Aorta (tissue), 5 donors: ENCODE measurements at regions not wholly inside any gene's neighbourhood (a gene's known extent, or its start where the extent isn't known, plus 50 kb on each side); places are given as distances from the start of the nearest gene placed in this dataset.
"Not testable (repeated sequence)": the region's sequence is repeated elsewhere in the genome, so short reads cannot be mapped to it uniquely, and the experiment has no call there.

Source experiments
- ATAC-seq: fragments of 200-7000 bp; cut with Tn5 transposase; one replicate; pipeline ENCODE4 v1.9.1; 2022; ENCODE audit warnings: moderate library complexity; ENCODE audit not compliant: low FRiP score
- DNase-seq, 2 donors: peaks; one replicate each; pipeline ENCODE4 v3.0.0-alpha.2; 2020
- H3K27ac ChIP-seq, 2 donors: one replicate each; pipeline ENCODE4 v1.5.1; 2013; ENCODE audit warnings: low read length in 2 of 2, mild to moderate bottlenecking in 2 of 2, moderate library complexity in 2 of 2, control low read depth in 1 of 2, inconsistent platforms in 1 of 2, low read depth in 1 of 2
- H3K27me3 ChIP-seq, 2 donors: one replicate each; pipeline ENCODE4 v1.6.1; 2013; ENCODE audit warnings: control low read depth in 1 of 2, low read length in 1 of 2, mild to moderate bottlenecking in 1 of 2, moderate library complexity in 1 of 2; ENCODE audit not compliant: insufficient read depth in 2 of 2, control insufficient read depth in 1 of 2
- H3K36me3 ChIP-seq, 2 donors: one replicate each; pipeline ENCODE4 v1.6.1; 2013; ENCODE audit warnings: control low read depth in 1 of 2, low read length in 1 of 2, mild to moderate bottlenecking in 1 of 2; ENCODE audit not compliant: insufficient read depth in 2 of 2, control insufficient read depth in 1 of 2
- H3K4me1 ChIP-seq, 2 donors: one replicate each; pipeline ENCODE4 v1.6.1; 2013; ENCODE audit warnings: low read length in 2 of 2, control low read depth in 1 of 2, mild to moderate bottlenecking in 1 of 2, moderate library complexity in 1 of 2; ENCODE audit not compliant: insufficient read depth in 2 of 2, control insufficient read depth in 1 of 2
- H3K4me3 ChIP-seq, 2 donors: one replicate each; pipeline ENCODE4 v1.5.1; 2013; ENCODE audit warnings: low read length in 2 of 2, control low read depth in 1 of 2, mild to moderate bottlenecking in 1 of 2
- H3K9me3 ChIP-seq: one replicate; pipeline ENCODE4 v1.6.1; 2013; ENCODE audit warnings: mild to moderate bottlenecking, low read length; ENCODE audit not compliant: control insufficient read depth
- WGBS, 2 donors: extraction: QIAGEN DNeasy Blood & Tissue Kit; methylation state at CpG; one replicate each; pipeline ENCODE4 v1.1.7; 2013; 5-methylcytosine and 5-hydroxymethylcytosine counted together
- intact Hi-C, 2 donors: fragments of 100-400 bp; cut with DNase I; formaldehyde crosslinking; loops; one replicate each; pipeline versions ENCODE4 v1.14.2 to v1.15.0; 2022
- donor health status: healthy with polysubstance abuse.
- donor health status: Bipolar disorder and iron deficiency.
- donor health status: DM: no; HTN: no; CAD: no.
- donor health status: DM: no; HTN: no; CAD: no.
- donor health status: DM: yes; HTN: yes; CAD: no.

DNA sequence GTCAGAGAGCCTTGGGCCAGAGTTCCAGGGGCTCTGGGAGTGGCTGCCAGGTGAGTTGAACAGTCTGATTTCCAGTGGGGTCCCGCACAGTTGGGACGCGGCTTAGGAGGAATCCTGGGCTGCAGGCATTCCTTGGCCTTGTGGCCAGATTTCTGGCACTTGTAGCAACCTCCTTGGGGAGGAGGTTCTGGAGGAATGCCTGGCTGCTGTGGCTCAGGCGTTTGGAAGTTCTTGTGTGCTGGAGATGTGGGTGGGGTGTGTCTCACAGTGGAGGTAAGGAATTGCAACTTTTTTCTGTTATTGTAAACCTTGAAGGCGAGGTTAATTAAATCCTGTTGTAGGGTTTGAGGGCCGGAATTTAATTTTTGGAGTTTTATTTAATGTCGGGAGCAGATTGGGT lies 780.2 kb downstream of the ZNF385D start:
- ATAC-seq, H3K4me1 ChIP-seq, DNase-seq, H3K9me3 ChIP-seq, H3K27ac ChIP-seq, H3K27me3 ChIP-seq, intact Hi-C loops, H3K4me3 ChIP-seq, H3K36me3 ChIP-seq: not testable (repeated sequence)
- WGBS, 2 donors: 76 to 90% methylated on average over 7 of the region's 7 CpGs

DNA sequence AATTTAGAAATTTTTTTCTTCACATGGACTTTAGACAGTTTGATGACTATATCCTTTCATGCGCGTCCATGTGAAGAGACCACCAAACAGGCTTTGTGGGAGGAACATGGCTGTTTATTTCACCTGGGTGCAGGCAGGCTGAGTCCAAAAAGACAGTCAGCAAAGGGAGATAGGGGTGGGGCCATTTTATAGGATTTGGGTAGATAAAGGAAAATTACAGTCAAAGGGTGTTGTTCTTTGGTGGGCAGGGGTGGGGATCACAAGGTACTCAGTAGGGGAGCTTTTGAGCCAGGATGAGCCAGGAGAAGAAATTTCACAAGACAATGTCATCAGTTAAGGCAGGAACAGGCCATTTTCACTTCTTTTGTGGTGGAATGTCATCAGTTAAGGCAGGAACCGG lies 781.5 kb upstream of the SGO1 start:
- intact Hi-C loops, H3K4me1 ChIP-seq, H3K27me3 ChIP-seq, H3K27ac ChIP-seq, ATAC-seq, H3K36me3 ChIP-seq, H3K9me3 ChIP-seq, DNase-seq, H3K4me3 ChIP-seq: not testable (repeated sequence)
- 96 to 97% methylated on average over 2 of the region's 3 CpGs for WGBS, 2 donors

DNA sequence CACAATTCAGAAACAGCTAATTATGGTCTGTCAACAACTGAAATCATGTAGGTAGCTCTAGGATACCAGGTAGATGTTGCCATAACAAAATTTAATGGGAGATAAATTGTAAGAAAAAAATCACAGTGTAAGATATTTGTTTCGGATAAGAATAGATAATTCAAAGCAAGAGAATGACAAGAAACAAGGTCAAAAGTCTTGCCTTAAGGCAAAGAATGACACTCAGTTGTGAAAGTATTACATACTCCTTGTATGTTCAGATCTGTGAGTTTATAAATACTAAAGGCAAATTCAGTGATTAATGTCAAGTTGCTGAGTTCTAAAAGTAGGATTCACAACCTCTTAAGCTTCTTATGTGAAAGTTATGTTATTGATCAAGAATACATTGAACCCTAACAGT lies 772.2 kb upstream of the SGO1 start:
- 83 to 87% methylated on average over 1 of the region's 1 CpG for WGBS, 2 donors
- Histone ChIP-seq H3K36me3 (no peaks in the 10 kb centered on the region), H3K27me3 (no peaks in the 10 kb centered on the region), H3K4me3 (no peak overlapping the region), H3K4me1 (no peaks in the 10 kb centered on the region), H3K9me3 (no peaks in the 10 kb centered on the region), H3K27ac (no peak overlapping the region)
- DNase-seq: no peak
- intact Hi-C loops: no loop called here
- no peak for ATAC-seq

DNA sequence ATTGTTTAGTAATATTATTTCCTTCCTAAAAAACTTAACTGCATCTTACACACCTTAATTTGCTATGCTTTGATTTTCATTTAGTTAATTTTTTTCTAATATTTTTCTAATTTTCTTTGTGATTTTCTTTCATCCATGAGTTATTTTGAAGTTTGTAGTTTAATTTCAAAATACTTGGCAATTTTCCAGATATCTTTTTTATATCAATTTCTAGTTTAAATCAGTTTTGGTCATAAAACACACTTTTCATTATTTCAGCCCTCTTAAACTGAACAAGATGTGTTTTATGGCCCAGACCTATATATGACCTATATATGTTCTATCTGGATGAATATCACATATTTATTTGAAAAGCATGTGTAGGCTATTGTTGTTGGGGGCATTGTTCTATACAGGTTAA lies 759.9 kb upstream of the SGO1 start:
- Histone ChIP-seq H3K27ac (no peak overlapping the region), H3K4me1 (no peaks in the 10 kb centered on the region), H3K4me3 (no peak overlapping the region), H3K27me3 (no peaks in the 10 kb centered on the region), H3K9me3 (no peaks in the 10 kb centered on the region), H3K36me3 (no peaks in the 10 kb centered on the region)
- no peak for ATAC-seq
- intact Hi-C loops: no loop called here
- no peak for DNase-seq

DNA sequence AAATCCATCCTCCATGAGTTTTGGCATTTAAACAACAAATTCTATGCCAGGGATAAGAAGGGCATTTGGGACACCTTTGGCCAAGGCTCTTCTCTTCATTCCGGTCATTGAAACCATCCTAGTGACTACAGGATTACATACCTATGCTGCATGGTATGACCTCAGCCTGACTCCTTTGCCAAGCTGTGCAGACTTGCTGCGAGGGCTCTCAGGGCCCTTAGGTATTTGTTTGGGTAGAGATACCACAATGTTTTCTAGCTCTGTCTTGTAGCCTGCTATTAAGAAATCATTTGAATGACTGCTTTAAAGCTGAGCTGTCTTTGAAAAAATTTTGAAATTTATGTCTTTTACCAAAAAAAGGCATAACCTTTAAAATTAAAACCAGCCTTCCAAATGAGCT lies 749.8 kb upstream of the SGO1 start:
- peaks cover 0 to 1% of the 10 kb centered on the region in 2 donors for H3K4me1 ChIP-seq
- no peak overlapping the region for H3K4me3 ChIP-seq
- H3K36me3 ChIP-seq: no peaks in the 10 kb centered on the region
- ATAC-seq (no peak), DNase-seq (no peak)
- 22 to 24% methylated on average over 2 of the region's 2 CpGs for WGBS, 2 donors
- no peaks in the 10 kb centered on the region for H3K27me3 ChIP-seq
- intact Hi-C loops: no loop called here
- H3K27ac ChIP-seq: no peak overlapping the region
- peaks cover 6% of the 10 kb centered on the region for H3K9me3 ChIP-seq

DNA sequence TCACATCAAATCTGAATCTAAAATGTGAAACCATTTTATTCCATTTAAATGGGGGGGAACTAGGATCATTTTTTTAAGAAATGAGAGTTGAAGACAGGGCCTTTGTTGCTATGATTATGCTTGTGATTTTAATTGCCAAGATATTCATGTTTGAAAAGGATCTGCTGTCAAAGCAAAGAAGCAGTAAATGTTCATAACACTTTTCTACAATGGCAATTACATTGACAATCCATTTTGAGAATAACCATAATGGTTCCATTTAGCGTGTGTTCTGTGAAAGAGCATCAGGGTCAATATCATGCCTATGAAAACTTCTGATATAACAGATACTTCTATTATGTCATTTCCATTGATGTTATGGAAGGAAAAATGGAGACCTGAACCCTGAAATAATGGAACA lies 745.8 kb upstream of the SGO1 start:
- Histone ChIP-seq H3K27ac (no peak overlapping the region), H3K27me3 (no peaks in the 10 kb centered on the region), H3K4me3 (no peak overlapping the region), H3K36me3 (no peaks in the 10 kb centered on the region), H3K9me3 (peaks cover 6% of the 10 kb centered on the region), H3K4me1 (peaks cover 0 to 1% of the 10 kb centered on the region in 2 donors)
- 99 to 100% methylated on average over 1 of the region's 1 CpG for WGBS, 2 donors
- intact Hi-C loops: no loop called here
- ATAC-seq: no peak
- DNase-seq: no peak

DNA sequence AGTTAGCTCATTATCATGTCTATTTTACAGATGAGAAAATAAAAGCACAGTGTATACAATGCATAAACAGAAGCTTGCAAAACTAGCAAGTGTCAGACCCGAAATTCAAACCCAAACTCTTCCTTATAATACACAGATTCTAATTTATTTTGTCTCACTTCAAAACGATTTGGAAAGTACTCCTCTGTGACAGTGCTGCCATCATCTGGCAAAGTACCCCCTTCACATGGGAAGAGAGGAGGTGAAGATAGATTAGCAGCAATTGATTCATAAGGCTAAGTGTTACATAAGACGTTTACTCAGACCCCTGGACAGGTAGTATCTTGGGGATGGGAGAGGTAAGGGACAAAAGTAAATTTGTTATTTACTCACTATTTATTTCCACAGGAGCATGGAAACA lies 744.0 kb upstream of the SGO1 start:
- intact Hi-C loops: no loop called here
- 20 to 26% methylated on average over 3 of the region's 3 CpGs for WGBS, 2 donors

DNA sequence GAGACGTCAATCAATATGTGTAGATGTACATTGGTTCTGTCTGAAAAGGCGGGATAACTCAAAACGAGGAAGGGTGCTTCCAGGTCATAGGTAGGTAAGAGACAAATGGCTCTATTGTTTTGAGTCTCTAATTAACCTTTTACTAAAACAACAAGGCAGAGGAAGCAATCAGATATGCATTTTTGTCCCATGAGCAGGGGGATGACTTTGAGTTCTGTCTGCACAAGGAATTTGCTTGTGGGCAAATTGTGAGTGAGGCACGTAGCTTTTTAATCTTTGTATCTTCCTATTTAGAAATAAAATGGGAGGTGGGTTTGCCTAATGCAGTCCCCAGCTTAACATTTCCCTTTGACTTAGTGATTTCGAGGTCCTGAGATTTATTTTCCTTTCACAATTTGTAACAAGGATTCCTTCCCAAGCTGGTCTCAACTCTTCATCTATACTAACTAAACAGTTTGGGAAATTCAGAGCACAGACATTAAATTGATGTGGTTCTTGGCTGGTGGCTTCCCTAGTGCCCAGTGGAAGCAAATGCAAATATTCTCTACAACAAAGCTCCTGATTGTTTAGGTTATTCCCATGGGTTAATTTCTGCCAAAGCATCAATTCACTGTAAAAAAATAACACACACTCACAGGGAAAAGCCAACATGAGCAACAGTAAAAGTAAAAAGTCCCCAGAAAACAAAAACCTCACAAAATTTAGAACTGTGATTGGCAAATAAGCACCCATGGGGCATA lies 738.8 kb upstream of the SGO1 start:
- no peak for ATAC-seq
- 43 to 68% methylated on average over 5 of the region's 5 CpGs for WGBS, 2 donors
- no peaks in the 10 kb centered on the region for H3K4me1 ChIP-seq

More for the DNA sequence above, 744.0 kb upstream of the SGO1 start:
- Histone ChIP-seq H3K27me3 (no peaks in the 10 kb centered on the region), H3K27ac (no peak overlapping the region), H3K4me1 (peaks cover 0 to 1% of the 10 kb centered on the region in 2 donors), H3K4me3 (no peak overlapping the region), H3K36me3 (no peaks in the 10 kb centered on the region), H3K9me3 (peaks cover 4% of the 10 kb centered on the region)
- ATAC-seq: no peak
- no peak for DNase-seq

DNA sequence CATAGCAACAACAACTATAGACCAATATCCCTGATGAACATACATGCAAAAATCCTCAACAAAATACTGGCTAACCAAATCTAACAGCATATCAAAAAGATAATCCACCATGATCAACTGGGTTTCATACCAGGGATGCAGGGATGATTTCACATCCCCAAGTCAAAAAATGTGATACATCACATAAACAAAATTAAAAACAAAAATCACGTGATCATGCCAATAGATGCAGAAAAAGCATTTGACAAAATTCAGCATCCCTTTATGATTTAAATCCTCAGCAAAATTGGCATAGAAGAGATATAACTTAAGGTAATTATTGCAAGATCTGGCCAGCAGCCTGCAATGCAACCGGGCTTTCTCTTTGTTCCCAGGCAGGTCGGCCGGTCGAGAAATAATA lies 735.1 kb upstream of the SGO1 start:
- H3K27me3 ChIP-seq, H3K36me3 ChIP-seq, intact Hi-C loops, H3K9me3 ChIP-seq, H3K27ac ChIP-seq, H3K4me1 ChIP-seq, H3K4me3 ChIP-seq, DNase-seq, ATAC-seq: not testable (repeated sequence)
- 97% methylated on average over 5 of the region's 5 CpGs for WGBS, 2 donors

More for the DNA sequence above, 738.8 kb upstream of the SGO1 start:
- intact Hi-C loops: no loop called here
- Histone ChIP-seq H3K27ac (no peak overlapping the region), H3K9me3 (no peaks in the 10 kb centered on the region), H3K4me3 (no peak overlapping the region), H3K36me3 (no peaks in the 10 kb centered on the region), H3K27me3 (no peaks in the 10 kb centered on the region)
- no peak for DNase-seq
